PFSK-1 (cell line): ENCODE measurements at regions not wholly inside any gene's neighbourhood (a gene's known extent, or its start where the extent isn't known, plus 50 kb on each side); places are given as distances from the start of the nearest gene placed in this dataset.

ENCODE experiments used
- FOXP2 ChIP-seq: optimal IDR thresholded peaks from 2 replicates; pipeline ENCODE3; 2011; ENCODE audit warnings: borderline replicate concordance, control low read depth, inconsistent platforms; ENCODE audit not compliant: insufficient read depth; ENCODE audit errors: extremely low read length, extremely low read depth
- POLR2AphosphoS5 ChIP-seq: IDR thresholded peaks from 2 replicates; pipeline ENCODE4 v1.6.1; 2012; ENCODE audit warnings: low read depth, mild to moderate bottlenecking, control low read depth, low read length, moderate library complexity
- REST ChIP-seq, 2 experiments: IDR thresholded peaks; 2 replicates each; pipeline versions ENCODE4 v1.6.1 to v1.8.0; 2011 to 2012; ENCODE audit warnings: low read depth in 2 of 2, low read length in 2 of 2, control low read depth in 1 of 2, inconsistent platforms in 1 of 2, mild to moderate bottlenecking in 1 of 2, moderate library complexity in 1 of 2; ENCODE audit not compliant: insufficient read depth in 1 of 2
- SIN3A ChIP-seq: IDR thresholded peaks from 2 replicates; pipeline ENCODE4 v1.6.1; 2012; ENCODE audit warnings: mild to moderate bottlenecking, low read length, moderate library complexity, borderline replicate concordance; ENCODE audit not compliant: insufficient read depth
- TAF1 ChIP-seq: IDR thresholded peaks from 2 replicates; pipeline ENCODE4 v1.6.1; 2012; ENCODE audit warnings: low read length, control low read depth, borderline replicate concordance; ENCODE audit not compliant: insufficient read depth

- TF ChIP-seq SIN3A (no peak), REST (IDR thresholded peaks at IDR 0.05; ENCODE audit: insufficient read depth in 1 of 2, low read depth in 2 of 2, low read length in 2 of 2) (no peak), TAF1 (no peak), POLR2AphosphoS5 (no peak), FOXP2 (no peak)
Measured at GRCh38 chr2:19225126-19225525, 133.3 kb downstream of the OSR1 start.
